GM23248 (cell line): ENCODE measurements at regions not wholly inside any gene's neighbourhood (a gene's known extent, or its start where the extent isn't known, plus 50 kb on each side); places are given as distances from the start of the nearest gene placed in this dataset.

Source experiments
- DNase-seq: peaks from one replicate; pipeline ENCODE4 v3.0.0-alpha.2; 2015
- H2AFZ ChIP-seq: fragments of 200-600 bp; sonication (generic); 2 replicates; pipeline ENCODE4 v1.6.1; 2016; ENCODE audit warnings: antibody characterized with exemption
- H3F3A ChIP-seq: fragments of 200-600 bp; sonication (generic); 2 replicates; pipeline ENCODE4 v1.6.1; 2016; ENCODE audit warnings: mild to moderate bottlenecking, antibody characterized with exemption, mixed run types; ENCODE audit not compliant: insufficient read depth
- H3K27ac ChIP-seq: fragments of 200-600 bp; sonication (generic); 2 replicates; pipeline ENCODE4 v1.5.1; 2016; ENCODE audit warnings: mild to moderate bottlenecking
- H3K27me3 ChIP-seq: fragments of 200-600 bp; sonication (generic); replicated peaks from 2 replicates; pipeline ENCODE4 v1.6.1; 2016; ENCODE audit warnings: mild to moderate bottlenecking; ENCODE audit not compliant: insufficient read depth
- H3K36me3 ChIP-seq: fragments of 200-600 bp; sonication (generic); 2 replicates; pipeline ENCODE4 v1.6.1; 2016; ENCODE audit warnings: low read depth, mild to moderate bottlenecking
- H3K4me1 ChIP-seq: fragments of 200-600 bp; sonication (generic); 2 replicates; pipeline ENCODE4 v1.6.1; 2016; ENCODE audit warnings: mild to moderate bottlenecking; ENCODE audit not compliant: insufficient read depth
- H3K4me2 ChIP-seq: fragments of 200-600 bp; sonication (generic); one replicate; pipeline ENCODE4 v1.6.1; 2016; ENCODE audit warnings: mild to moderate bottlenecking; ENCODE audit not compliant: unreplicated experiment
- H3K4me3 ChIP-seq: fragments of 200-600 bp; sonication (generic); 2 replicates; pipeline ENCODE4 v1.5.1; 2016; ENCODE audit warnings: mild to moderate bottlenecking
- H3K79me2 ChIP-seq: fragments of 200-600 bp; sonication (generic); 2 replicates; pipeline ENCODE4 v1.6.1; 2016; ENCODE audit warnings: mild to moderate bottlenecking; ENCODE audit not compliant: insufficient read depth
- H3K9ac ChIP-seq: fragments of 200-600 bp; sonication (generic); 2 replicates; pipeline ENCODE4 v1.6.1; 2016; ENCODE audit warnings: mild to moderate bottlenecking
- H3K9me2 ChIP-seq: fragments of 200-600 bp; sonication (generic); 2 replicates; pipeline ENCODE4 v1.6.1; 2016; ENCODE audit warnings: mixed run types, mild to moderate bottlenecking, moderate library complexity; ENCODE audit not compliant: insufficient read depth
- H3K9me3 ChIP-seq: fragments of 200-600 bp; sonication (generic); one replicate; pipeline ENCODE4 v1.6.1; 2017; ENCODE audit warnings: low read depth
- H4K20me1 ChIP-seq: fragments of 200-600 bp; sonication (generic); 2 replicates; pipeline ENCODE4 v1.6.0; 2016; ENCODE audit not compliant: insufficient read depth
- EZH2 ChIP-seq: fragments of 200-600 bp; sonication (generic); IDR thresholded peaks from 2 replicates; pipeline ENCODE4 v1.6.1; 2018; ENCODE audit warnings: antibody characterized with exemption, mild to moderate bottlenecking; ENCODE audit not compliant: insufficient read depth, poor library complexity, severe bottlenecking
- EZH2phosphoT487 ChIP-seq: fragments of 200-600 bp; sonication (generic); IDR thresholded peaks from 2 replicates; pipeline ENCODE4 v1.6.1; 2018; ENCODE audit warnings: antibody characterized with exemption, moderate library complexity, mild to moderate bottlenecking, low read depth; ENCODE audit not compliant: insufficient read depth
- WGBS, 2 experiments: methylation state at CpG; one replicate each; pipeline ENCODE4 v1.1.6; 2015 to 2017; ENCODE audit warnings: low lambda C conversion rate in 2 of 2, low coverage in 1 of 2; ENCODE audit errors: missing lambda C conversion rate in 2 of 2; 5-methylcytosine and 5-hydroxymethylcytosine counted together
- in situ Hi-C: fragments of 300-500 bp; cut with MboI; formaldehyde crosslinking; loops from 2 replicates; pipeline ENCODE4 v1.15.0; 2020

DNA sequence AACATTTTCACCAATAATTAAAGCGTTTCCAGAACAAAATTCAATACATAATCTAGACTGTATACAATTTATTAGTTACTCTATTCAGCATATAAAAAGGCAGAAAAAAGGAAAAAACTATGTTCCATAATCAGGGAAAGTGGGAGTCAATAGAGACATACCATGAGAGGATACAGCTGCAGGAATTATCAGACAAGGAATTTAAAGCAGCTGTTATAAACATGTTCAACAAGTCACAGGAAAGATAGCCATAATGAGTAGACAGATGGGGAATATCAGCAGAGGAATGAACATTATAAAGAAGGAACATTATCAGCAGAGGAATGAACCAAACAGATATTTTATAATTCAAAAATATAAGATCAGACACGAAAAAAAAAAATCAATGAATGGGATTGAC lies 500.6 kb upstream of the RPS6KA3 start:
- no peaks in the 10 kb centered on the region for H3F3A ChIP-seq
- no peak overlapping the region for H3K9ac ChIP-seq
- no peak for DNase-seq
- H3K27ac ChIP-seq: no peak overlapping the region
- in situ Hi-C loops: no loop called here
- H3K27me3 ChIP-seq: no peaks in the 10 kb centered on the region
- no peaks in the 10 kb centered on the region for H3K9me3 ChIP-seq
- WGBS, 2 experiments: 69 to 80% methylated on average over 2 of the region's 2 CpGs
- H3K4me2 ChIP-seq: no peak overlapping the region
- no peak overlapping the region for H3K4me3 ChIP-seq
- no peaks in the 10 kb centered on the region for H3K9me2 ChIP-seq
- no peaks in the 10 kb centered on the region for H3K36me3 ChIP-seq
- no peaks in the 10 kb centered on the region for H4K20me1 ChIP-seq
- H2AFZ ChIP-seq: no peak overlapping the region
- H3K4me1 ChIP-seq: no peaks in the 10 kb centered on the region
- H3K79me2 ChIP-seq: no peaks in the 10 kb centered on the region
- TF ChIP-seq EZH2phosphoT487 (no peak), EZH2 (no peak)

DNA sequence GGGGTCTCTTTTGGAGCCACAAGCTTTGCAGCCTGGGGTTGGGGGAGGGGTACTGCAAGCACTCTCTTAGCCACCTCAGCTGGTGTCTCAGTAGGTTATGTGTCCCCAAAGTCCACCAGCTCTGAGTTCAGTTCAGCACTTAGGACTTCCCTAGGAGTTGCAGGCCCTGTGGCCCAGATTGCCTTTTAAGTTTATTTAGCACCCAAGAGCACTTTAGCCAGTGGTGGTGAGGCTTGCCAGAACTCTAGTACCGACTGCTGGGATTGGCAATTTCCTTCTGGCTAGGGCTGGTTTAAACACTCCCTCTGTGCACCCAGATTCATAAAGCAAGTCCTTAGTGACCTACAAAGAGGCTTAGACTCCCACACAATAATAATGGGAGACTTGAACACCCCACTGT lies 489.9 kb upstream of the RPS6KA3 start:
- H3K27me3 ChIP-seq: no peaks in the 10 kb centered on the region
- no peaks in the 10 kb centered on the region for H3K79me2 ChIP-seq
- H3F3A ChIP-seq: no peaks in the 10 kb centered on the region
- 78% methylated on average over 1 of the region's 1 CpG; no CpG with 5 or more reads in 1 of the 2 experiments for WGBS, 2 experiments
- no peaks in the 10 kb centered on the region for H3K9me3 ChIP-seq
- DNase-seq: no peak
- no peak overlapping the region for H2AFZ ChIP-seq
- H3K27ac ChIP-seq: no peak overlapping the region
- H3K4me2 ChIP-seq: no peak overlapping the region
- in situ Hi-C loops: no loop called here
- no peak overlapping the region for H3K9ac ChIP-seq
- no peak for TF ChIP-seq EZH2
- TF ChIP-seq EZH2phosphoT487: no peak
- H3K9me2 ChIP-seq: no peaks in the 10 kb centered on the region
- no peak overlapping the region for H3K4me3 ChIP-seq
- H3K4me1 ChIP-seq: no peaks in the 10 kb centered on the region
- no peaks in the 10 kb centered on the region for H4K20me1 ChIP-seq
- no peaks in the 10 kb centered on the region for H3K36me3 ChIP-seq

DNA sequence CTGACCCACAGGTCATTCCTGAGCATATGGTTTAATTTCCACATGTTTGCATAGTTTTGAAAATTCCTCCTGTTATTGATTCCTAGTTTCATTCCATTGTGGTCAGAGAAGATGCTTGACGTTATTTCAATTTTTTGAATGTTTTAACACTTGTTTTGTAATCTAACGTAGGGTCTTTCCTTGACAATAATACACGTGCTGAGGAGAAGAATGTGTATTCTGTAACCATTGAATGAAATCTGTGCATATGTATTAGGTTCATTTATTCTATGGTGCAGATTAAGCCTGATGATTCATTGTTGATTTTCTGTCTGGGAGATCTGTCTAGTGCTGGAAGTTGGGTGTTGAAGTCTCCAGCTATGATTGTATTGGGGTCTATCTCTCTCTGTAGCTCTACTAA lies 486.4 kb upstream of the RPS6KA3 start:
- WGBS, 2 experiments: 79 to 82% methylated on average over 3 of the region's 3 CpGs
- in situ Hi-C loops: no loop called here
- H3K79me2 ChIP-seq: no peaks in the 10 kb centered on the region
- H3K9ac ChIP-seq: no peak overlapping the region
- H2AFZ ChIP-seq: no peak overlapping the region
- no peak for DNase-seq
- H3K4me3 ChIP-seq: no peak overlapping the region
- H3K27ac ChIP-seq: no peak overlapping the region
- TF ChIP-seq EZH2phosphoT487 (no peak), EZH2 (no peak)
- H3K9me2 ChIP-seq: no peaks in the 10 kb centered on the region
- no peaks in the 10 kb centered on the region for H3F3A ChIP-seq
- H3K27me3 ChIP-seq: no peaks in the 10 kb centered on the region
- H3K36me3 ChIP-seq: no peaks in the 10 kb centered on the region
- no peak overlapping the region for H3K4me2 ChIP-seq
- no peaks in the 10 kb centered on the region for H4K20me1 ChIP-seq
- no peaks in the 10 kb centered on the region for H3K9me3 ChIP-seq
- no peaks in the 10 kb centered on the region for H3K4me1 ChIP-seq

DNA sequence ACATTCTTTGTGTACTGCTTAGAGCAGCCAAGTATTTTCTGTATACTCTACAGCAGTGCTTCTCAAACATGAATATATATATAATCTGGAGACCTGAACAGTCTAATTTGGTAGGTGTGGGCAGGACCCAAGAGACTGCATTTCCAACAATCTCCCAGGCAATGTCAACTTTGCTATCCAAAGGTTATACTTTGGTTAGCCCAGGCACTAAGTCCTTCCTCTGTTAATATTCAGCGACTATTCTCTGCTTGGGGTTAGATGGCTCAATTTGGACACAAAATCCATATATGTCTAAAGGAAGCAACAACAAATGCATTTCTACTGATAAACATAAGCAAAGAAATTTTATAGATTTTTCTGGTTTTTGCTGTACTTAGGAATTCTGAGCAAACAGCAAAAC lies 480.0 kb upstream of the RPS6KA3 start:
- no peak overlapping the region for H3K27ac ChIP-seq
- H3K9me3 ChIP-seq: no peaks in the 10 kb centered on the region
- H3K79me2 ChIP-seq: no peaks in the 10 kb centered on the region
- in situ Hi-C loops: no loop called here
- no peak overlapping the region for H3K9ac ChIP-seq
- no peaks in the 10 kb centered on the region for H4K20me1 ChIP-seq
- no peaks in the 10 kb centered on the region for H3K9me2 ChIP-seq
- no peak for DNase-seq
- TF ChIP-seq EZH2 (no peak), EZH2phosphoT487 (no peak)
- no peak overlapping the region for H3K4me2 ChIP-seq
- H2AFZ ChIP-seq: no peak overlapping the region
- no peaks in the 10 kb centered on the region for H3K27me3 ChIP-seq
- peaks cover 9% of the 10 kb centered on the region for H3K4me1 ChIP-seq
- H3K4me3 ChIP-seq: no peak overlapping the region
- 0 out of 2 replicates have a peak, but pooled peaks cover 7% of the 10 kb centered on the region for H3F3A ChIP-seq
- 100% methylated on average over 1 of the region's 1 CpG for WGBS, 2 experiments
- H3K36me3 ChIP-seq: no peaks in the 10 kb centered on the region

DNA sequence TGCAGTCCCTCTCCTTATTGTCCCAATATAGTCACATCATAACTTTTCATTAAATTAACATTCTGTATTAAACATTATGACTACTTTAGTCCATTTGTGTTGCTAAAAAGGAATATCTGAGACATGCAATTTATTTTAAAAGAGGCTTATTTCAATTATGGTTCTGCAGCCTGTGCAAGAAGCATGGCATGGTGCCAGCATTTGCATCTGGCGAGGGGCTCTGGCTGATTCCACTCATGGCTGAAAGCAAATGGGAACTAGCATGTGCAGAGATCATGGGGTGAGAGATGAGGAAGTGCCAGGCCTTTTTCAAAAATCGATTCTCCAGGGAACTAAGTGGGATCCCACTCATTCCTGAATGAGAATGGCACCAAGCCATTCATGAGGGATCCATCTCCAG lies 476.3 kb upstream of the RPS6KA3 start:
- no peaks in the 10 kb centered on the region for H3K79me2 ChIP-seq
- H3K4me1 ChIP-seq: peaks cover 9% of the 10 kb centered on the region
- no peak overlapping the region for H3K4me3 ChIP-seq
- H4K20me1 ChIP-seq: no peaks in the 10 kb centered on the region
- DNase-seq: no peak
- H3K9me2 ChIP-seq: no peaks in the 10 kb centered on the region
- in situ Hi-C loops: no loop called here
- no peak overlapping the region for H3K27ac ChIP-seq
- WGBS, 2 experiments: 17 to 28% methylated on average over 2 of the region's 2 CpGs
- no peak for TF ChIP-seq EZH2phosphoT487
- no peak for TF ChIP-seq EZH2
- no peaks in the 10 kb centered on the region for H3K27me3 ChIP-seq
- H2AFZ ChIP-seq: no peak overlapping the region
- no peak overlapping the region for H3K4me2 ChIP-seq
- H3K9ac ChIP-seq: no peak overlapping the region
- H3F3A ChIP-seq: 0 out of 2 replicates have a peak, but pooled peaks cover 7% of the 10 kb centered on the region
- no peaks in the 10 kb centered on the region for H3K9me3 ChIP-seq
- H3K36me3 ChIP-seq: no peaks in the 10 kb centered on the region
